ENCODE measurements at regions not wholly inside any gene's neighbourhood (a gene's known extent, or its start where the extent isn't known, plus 50 kb on each side); places are given as distances from the start of the nearest gene placed in this dataset.

GRCh38 chr5:35336230-35336629, 105.9 kb upstream of the PRLR start:
- H3K9me3 ChIP-seq (ENCODE audit: control insufficient read depth, low read length) = peaks cover 4% of the 10 kb centered on the region
- no peaks in the 10 kb centered on the region for H3K27me3 ChIP-seq (replicated peaks; ENCODE audit: control insufficient read depth, insufficient read depth, low read length)
- peaks cover 23% of the 10 kb centered on the region for H3K4me1 ChIP-seq (ENCODE audit: control insufficient read depth, insufficient read depth, low read length)
- H3K36me3 ChIP-seq (ENCODE audit: control insufficient read depth, insufficient read depth, low read length, severe bottlenecking) = no peaks in the 10 kb centered on the region
- H3K4me3 ChIP-seq (ENCODE audit: low read length) = no peak overlapping the region
- no peak for DNase-seq (ENCODE audit: low read depth)
- no peak overlapping the region for H3K9ac ChIP-seq (ENCODE audit: low read length)

DNA sequence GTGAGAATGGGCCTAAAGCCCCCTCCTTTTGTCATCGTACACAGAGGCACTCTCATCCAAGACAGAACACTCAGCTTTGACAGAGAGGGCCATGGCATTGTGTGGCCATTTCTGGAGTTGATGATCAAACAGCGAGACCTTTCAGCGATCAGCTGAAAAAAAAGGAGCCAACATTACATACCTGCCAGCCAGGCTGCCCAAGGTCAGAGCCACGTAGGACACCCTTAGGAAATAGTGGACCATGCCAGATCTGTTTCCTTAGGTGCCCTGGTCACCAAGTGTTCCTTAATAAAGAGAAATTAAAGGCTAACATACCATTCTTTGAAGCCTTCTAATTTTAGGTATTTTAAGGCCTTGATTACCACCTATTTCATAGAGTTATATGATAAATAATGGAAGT, 105.5 kb upstream of the PRLR start:
- H3K9ac ChIP-seq (ENCODE audit: low read length) = no peak overlapping the region
- peaks cover 23% of the 10 kb centered on the region for H3K4me1 ChIP-seq (ENCODE audit: control insufficient read depth, insufficient read depth, low read length)
- H3K27me3 ChIP-seq (replicated peaks; ENCODE audit: control insufficient read depth, insufficient read depth, low read length) = no peaks in the 10 kb centered on the region
- no peak overlapping the region for H3K4me3 ChIP-seq (ENCODE audit: low read length)
- H3K36me3 ChIP-seq (ENCODE audit: control insufficient read depth, insufficient read depth, low read length, severe bottlenecking) = no peaks in the 10 kb centered on the region
- peaks cover 4% of the 10 kb centered on the region for H3K9me3 ChIP-seq (ENCODE audit: control insufficient read depth, low read length)
- DNase-seq (ENCODE audit: low read depth) = no peak

DNA sequence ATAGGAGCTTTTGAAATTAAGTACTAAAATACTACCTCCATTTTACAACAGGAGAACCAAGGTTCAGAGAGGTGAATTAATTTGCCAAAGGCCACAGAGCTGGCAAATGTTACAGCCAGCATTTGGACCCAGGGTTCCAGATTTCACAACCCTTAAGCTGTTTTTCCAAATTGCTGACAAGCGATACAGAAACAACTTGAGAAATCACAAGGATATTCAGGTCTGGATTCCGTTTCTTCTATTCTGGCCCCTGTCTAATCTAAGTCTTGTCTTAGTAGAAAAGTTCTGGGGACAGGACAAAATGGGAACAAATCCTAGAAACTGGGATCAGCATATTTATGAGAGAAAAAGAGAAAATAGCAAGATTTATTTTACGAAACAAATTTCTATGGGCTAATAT, 103.1 kb upstream of the PRLR start:
- no peak for DNase-seq (ENCODE audit: low read depth)
- no peak overlapping the region for H3K9ac ChIP-seq (ENCODE audit: low read length)
- H3K36me3 ChIP-seq (ENCODE audit: control insufficient read depth, insufficient read depth, low read length, severe bottlenecking) = no peaks in the 10 kb centered on the region

GRCh38 chr5:35331956-35332950, 102.0 kb upstream of the PRLR start:
- Histone ChIP-seq H3K9me3 (ENCODE audit: control insufficient read depth, low read length) (no peaks in the 10 kb centered on the region), H3K27me3 (replicated peaks; ENCODE audit: control insufficient read depth, insufficient read depth, low read length) (no peaks in the 10 kb centered on the region), H3K4me1 (ENCODE audit: control insufficient read depth, insufficient read depth, low read length) (peaks cover 23% of the 10 kb centered on the region), H3K4me3 (ENCODE audit: low read length) (no peak overlapping the region), H3K36me3 (ENCODE audit: control insufficient read depth, insufficient read depth, low read length, severe bottlenecking) (no peaks in the 10 kb centered on the region), H3K9ac (ENCODE audit: low read length) (no peak overlapping the region)
- no peak for DNase-seq (ENCODE audit: low read depth)

More for the DNA sequence above, 103.1 kb upstream of the PRLR start:
- H3K4me3 ChIP-seq (ENCODE audit: low read length) = no peak overlapping the region
- peaks cover 23% of the 10 kb centered on the region for H3K4me1 ChIP-seq (ENCODE audit: control insufficient read depth, insufficient read depth, low read length)
- H3K27me3 ChIP-seq (replicated peaks; ENCODE audit: control insufficient read depth, insufficient read depth, low read length) = no peaks in the 10 kb centered on the region
- H3K9me3 ChIP-seq (ENCODE audit: control insufficient read depth, low read length) = no peaks in the 10 kb centered on the region

DNA sequence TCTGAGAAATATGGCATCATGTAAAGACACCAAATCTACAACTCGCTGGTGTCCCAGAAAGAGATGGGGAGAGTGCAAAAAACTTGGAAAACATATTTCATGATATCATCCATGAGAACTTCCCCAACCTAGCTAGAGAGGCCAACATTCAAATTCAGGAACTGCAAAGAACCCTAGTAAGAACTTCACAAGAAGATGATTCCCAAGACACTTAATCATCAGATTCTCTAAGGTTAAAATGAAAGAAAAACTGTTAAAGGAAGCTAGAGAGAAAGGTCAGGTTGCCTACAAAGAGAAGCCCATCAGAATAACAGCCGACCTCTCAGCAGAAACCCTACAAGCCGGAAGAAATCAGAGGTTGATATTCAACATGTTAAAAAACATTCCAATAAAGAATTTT, 95.5 kb upstream of the PRLR start:
- no peaks in the 10 kb centered on the region for H3K4me1 ChIP-seq (ENCODE audit: control insufficient read depth, insufficient read depth, low read length)
- peaks cover 5% of the 10 kb centered on the region for H3K9me3 ChIP-seq (ENCODE audit: control insufficient read depth, low read length)
- no peaks in the 10 kb centered on the region for H3K27me3 ChIP-seq (replicated peaks; ENCODE audit: control insufficient read depth, insufficient read depth, low read length)
- H3K36me3 ChIP-seq (ENCODE audit: control insufficient read depth, insufficient read depth, low read length, severe bottlenecking) = no peaks in the 10 kb centered on the region
- no peak overlapping the region for H3K4me3 ChIP-seq (ENCODE audit: low read length)
- H3K9ac ChIP-seq (ENCODE audit: low read length) = no peak overlapping the region
- no peak for DNase-seq (ENCODE audit: low read depth)

- no peak overlapping the region for H3K4me3 ChIP-seq (ENCODE audit: low read length)
- H3K27me3 ChIP-seq (replicated peaks; ENCODE audit: control insufficient read depth, insufficient read depth, low read length) = no peaks in the 10 kb centered on the region
- DNase-seq (ENCODE audit: low read depth) = no peak
- H3K36me3 ChIP-seq (ENCODE audit: control insufficient read depth, insufficient read depth, low read length, severe bottlenecking) = no peaks in the 10 kb centered on the region
- H3K9ac ChIP-seq (ENCODE audit: low read length) = no peak overlapping the region
- H3K4me1 ChIP-seq (ENCODE audit: control insufficient read depth, insufficient read depth, low read length) = no peaks in the 10 kb centered on the region
- peaks cover 5% of the 10 kb centered on the region for H3K9me3 ChIP-seq (ENCODE audit: control insufficient read depth, low read length)
Observed at GRCh38 chr5:35324679-35325078, 94.4 kb upstream of the PRLR start.

DNA sequence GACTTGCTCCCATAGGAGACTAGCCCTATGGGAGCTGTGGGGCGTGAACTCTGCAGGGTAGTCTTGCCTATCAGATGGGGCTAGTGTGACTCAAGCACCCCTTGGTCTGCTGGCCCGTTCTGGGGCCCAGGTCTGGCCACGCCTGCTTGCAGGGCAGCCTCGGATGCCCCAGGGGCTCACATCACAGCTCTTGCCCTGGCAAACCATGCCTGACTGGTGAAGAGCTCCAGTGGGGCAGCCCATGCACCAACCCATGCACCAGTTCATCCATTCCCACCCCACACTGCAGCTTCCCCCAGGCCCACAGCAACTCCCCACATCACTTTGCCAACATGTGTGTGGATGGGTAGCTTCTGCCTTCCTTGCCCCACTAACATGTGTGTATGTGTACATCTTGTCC, 93.9 kb upstream of the PRLR start:
- Histone ChIP-seq H3K9ac (ENCODE audit: low read length) (no peak overlapping the region), H3K27me3 (replicated peaks; ENCODE audit: control insufficient read depth, insufficient read depth, low read length) (no peaks in the 10 kb centered on the region), H3K9me3 (ENCODE audit: control insufficient read depth, low read length) (peaks cover 5% of the 10 kb centered on the region), H3K4me3 (ENCODE audit: low read length) (no peak overlapping the region), H3K36me3 (ENCODE audit: control insufficient read depth, insufficient read depth, low read length, severe bottlenecking) (no peaks in the 10 kb centered on the region), H3K4me1 (ENCODE audit: control insufficient read depth, insufficient read depth, low read length) (peaks cover 4% of the 10 kb centered on the region)
- no peak for DNase-seq (ENCODE audit: low read depth)

- peaks cover 5% of the 10 kb centered on the region for H3K4me1 ChIP-seq (ENCODE audit: control insufficient read depth, insufficient read depth, low read length)
Observed at GRCh38 chr5:35320029-35320428, 89.7 kb upstream of the PRLR start.

GRCh38 chr5:35319333-35320002, 89.2 kb upstream of the PRLR start:
- Histone ChIP-seq H3K9me3 (ENCODE audit: control insufficient read depth, low read length) (no peaks in the 10 kb centered on the region), H3K4me3 (ENCODE audit: low read length) (no peak overlapping the region), H3K4me1 (ENCODE audit: control insufficient read depth, insufficient read depth, low read length) (peaks cover 5% of the 10 kb centered on the region), H3K9ac (ENCODE audit: low read length) (no peak overlapping the region), H3K36me3 (ENCODE audit: control insufficient read depth, insufficient read depth, low read length, severe bottlenecking) (no peaks in the 10 kb centered on the region), H3K27me3 (replicated peaks; ENCODE audit: control insufficient read depth, insufficient read depth, low read length) (no peaks in the 10 kb centered on the region)
- no peak for DNase-seq (ENCODE audit: low read depth)

More at GRCh38 chr5:35320029-35320428, 89.7 kb upstream of the PRLR start:
- Histone ChIP-seq H3K36me3 (ENCODE audit: control insufficient read depth, insufficient read depth, low read length, severe bottlenecking) (no peaks in the 10 kb centered on the region), H3K9me3 (ENCODE audit: control insufficient read depth, low read length) (no peaks in the 10 kb centered on the region), H3K4me3 (ENCODE audit: low read length) (no peak overlapping the region), H3K27me3 (replicated peaks; ENCODE audit: control insufficient read depth, insufficient read depth, low read length) (no peaks in the 10 kb centered on the region), H3K9ac (ENCODE audit: low read length) (no peak overlapping the region)
- DNase-seq (ENCODE audit: low read depth) = no peak

- no peaks in the 10 kb centered on the region for H3K27me3 ChIP-seq (replicated peaks; ENCODE audit: control insufficient read depth, insufficient read depth, low read length)
- H3K4me3 ChIP-seq (ENCODE audit: low read length) = no peak overlapping the region
- no peak overlapping the region for H3K9ac ChIP-seq (ENCODE audit: low read length)
- H3K36me3 ChIP-seq (ENCODE audit: control insufficient read depth, insufficient read depth, low read length, severe bottlenecking) = no peaks in the 10 kb centered on the region
- no peak for DNase-seq (ENCODE audit: low read depth)
- H3K9me3 ChIP-seq (ENCODE audit: control insufficient read depth, low read length) = no peaks in the 10 kb centered on the region
- H3K4me1 ChIP-seq (ENCODE audit: control insufficient read depth, insufficient read depth, low read length) = peaks cover 9% of the 10 kb centered on the region
Observed at GRCh38 chr5:35317586-35317985, 87.3 kb upstream of the PRLR start.

GRCh38 chr5:35316611-35317274, 86.5 kb upstream of the PRLR start:
- no peak for DNase-seq (ENCODE audit: low read depth)
- Histone ChIP-seq H3K9me3 (ENCODE audit: control insufficient read depth, low read length) (no peaks in the 10 kb centered on the region), H3K9ac (ENCODE audit: low read length) (no peak overlapping the region), H3K4me1 (ENCODE audit: control insufficient read depth, insufficient read depth, low read length) (peaks cover 9% of the 10 kb centered on the region), H3K27me3 (replicated peaks; ENCODE audit: control insufficient read depth, insufficient read depth, low read length) (no peaks in the 10 kb centered on the region), H3K4me3 (ENCODE audit: low read length) (no peak overlapping the region), H3K36me3 (ENCODE audit: control insufficient read depth, insufficient read depth, low read length, severe bottlenecking) (no peaks in the 10 kb centered on the region)

Measured in adipocyte (in vitro differentiated cells).